Testis (tissue), 2 donors: ENCODE measurements at regions not wholly inside any gene's neighbourhood (a gene's known extent, or its start where the extent isn't known, plus 50 kb on each side); places are given as distances from the start of the nearest gene placed in this dataset.

Experiments
- DNase-seq: peaks from one replicate; pipeline ENCODE4 v3.0.0-alpha.2; 2019
- H3K27ac ChIP-seq, 2 donors: fragments of 200-600 bp; sonication (generic); one replicate each; pipeline ENCODE4 v1.5.1; 2019
- H3K27me3 ChIP-seq: fragments of 200-600 bp; sonication (generic); one replicate; pipeline ENCODE4 v1.5.1; 2019
- H3K36me3 ChIP-seq: fragments of 200-600 bp; sonication (generic); one replicate; pipeline ENCODE4 v1.5.1; 2017; ENCODE audit warnings: low read depth; ENCODE audit errors: missing control alignments
- H3K4me1 ChIP-seq: fragments of 200-600 bp; sonication (generic); one replicate; pipeline ENCODE4 v1.5.1; 2019
- H3K4me3 ChIP-seq, 2 donors: fragments of 200-600 bp; sonication (generic); one replicate each; pipeline ENCODE4 v1.5.1; 2017 to 2019
- H3K9me3 ChIP-seq: fragments of 200-600 bp; sonication (generic); one replicate; pipeline ENCODE4 v1.5.1; 2017
- CTCF ChIP-seq, 3 experiments: fragments of 450-650 bp in 2 of 3; fragments of 200-600 bp in 1 of 3; sonication (generic) in 1 of 3; IDR thresholded peaks; one replicate each; pipeline ENCODE4 v1.5.1; 2016 to 2019; ENCODE audit warnings: antibody characterized with exemption in 3 of 3, mild to moderate bottlenecking in 2 of 3, moderate library complexity in 1 of 3
- POLR2A ChIP-seq: fragments of 450-650 bp; IDR thresholded peaks from one replicate; pipeline ENCODE4 v1.6.1; 2017; ENCODE audit warnings: antibody characterized with exemption, mild to moderate bottlenecking, moderate library complexity
- WGBS, 2 donors: methylation state at CpG; one replicate each; pipeline ENCODE4 v1.1.5; 2018; 5-methylcytosine and 5-hydroxymethylcytosine counted together
- intact Hi-C: fragments of 100-400 bp; cut with DNase I; formaldehyde crosslinking; loops from one replicate; pipeline ENCODE4 v1.15.1; 2023; ENCODE audit warnings: low total_unique reads

GRCh38 chr13:50310734-50311133 is 295.5 kb downstream of the KCNRG start:
- no peaks in the 10 kb centered on the region for H3K27me3 ChIP-seq
- TF ChIP-seq POLR2A: no peak
- no peak for TF ChIP-seq CTCF (IDR thresholded peaks at IDR 0.05)
- WGBS, 2 donors: 85% methylated on average over 6 of the region's 6 CpGs
- no peak overlapping the region for H3K27ac ChIP-seq
- H3K4me1 ChIP-seq: no peaks in the 10 kb centered on the region
- no peak for DNase-seq
- no peaks in the 10 kb centered on the region for H3K9me3 ChIP-seq
- no peak overlapping the region for H3K4me3 ChIP-seq
- intact Hi-C loops: loop anchor here (10.0 kb wide), 1 partner anchor 324 kb away; no protein-coding TSS in a partner anchor
- H3K36me3 ChIP-seq: no peaks in the 10 kb centered on the region

GRCh38 chr13:50318887-50319286 is 303.6 kb downstream of the KCNRG start:
- TF ChIP-seq CTCF (IDR thresholded peaks at IDR 0.05) (no peak), POLR2A (no peak)
- intact Hi-C loops: loop anchor here (10.0 kb wide), 1 partner anchor 316 kb away; no protein-coding TSS in a partner anchor
- no peaks in the 10 kb centered on the region for H3K27me3 ChIP-seq
- no peaks in the 10 kb centered on the region for H3K4me1 ChIP-seq
- H3K27ac ChIP-seq: no peak overlapping the region
- WGBS, 2 donors: 94 to 96% methylated on average over 4 of the region's 4 CpGs
- DNase-seq: no peak
- H3K4me3 ChIP-seq: no peak overlapping the region
- no peaks in the 10 kb centered on the region for H3K9me3 ChIP-seq
- H3K36me3 ChIP-seq: no peaks in the 10 kb centered on the region

- Histone ChIP-seq H3K27ac (no peak overlapping the region), H3K9me3 (no peaks in the 10 kb centered on the region), H3K36me3 (no peaks in the 10 kb centered on the region), H3K4me1 (no peaks in the 10 kb centered on the region), H3K27me3 (no peaks in the 10 kb centered on the region), H3K4me3 (no peak overlapping the region)
- DNase-seq: no peak
- TF ChIP-seq CTCF (IDR thresholded peaks at IDR 0.05) (no peak), POLR2A (no peak)
- 55 to 68% methylated on average over 2 of the region's 2 CpGs for WGBS, 2 donors
- intact Hi-C loops: loop anchor here (10.0 kb wide), 1 partner anchor 315 kb away; no protein-coding TSS in a partner anchor
These were observed 304.5 kb downstream of the KCNRG start for GRCh38 chr13:50319635-50320255.

- Histone ChIP-seq H3K36me3 (no peaks in the 10 kb centered on the region), H3K9me3 (no peaks in the 10 kb centered on the region), H3K27ac (no peak overlapping the region), H3K4me1 (no peaks in the 10 kb centered on the region), H3K27me3 (no peaks in the 10 kb centered on the region), H3K4me3 (no peak overlapping the region)
- 0% methylated on average over 1 of the region's 1 CpG for WGBS, 2 donors
- intact Hi-C loops: no loop called here
- no peak for TF ChIP-seq CTCF (IDR thresholded peaks at IDR 0.05)
- TF ChIP-seq POLR2A: no peak
- DNase-seq: no peak
These were observed 305.1 kb downstream of the KCNRG start for GRCh38 chr13:50320271-50320862.

- intact Hi-C loops: no loop called here
- Histone ChIP-seq H3K27ac (no peak overlapping the region), H3K36me3 (no peaks in the 10 kb centered on the region), H3K4me1 (no peaks in the 10 kb centered on the region), H3K9me3 (no peaks in the 10 kb centered on the region), H3K27me3 (no peaks in the 10 kb centered on the region), H3K4me3 (no peak overlapping the region)
- DNase-seq: no peak
- TF ChIP-seq POLR2A (no peak), CTCF (IDR thresholded peaks at IDR 0.05) (no peak)
- 75 to 92% methylated on average over 3 of the region's 3 CpGs for WGBS, 2 donors
These were observed 306.8 kb downstream of the KCNRG start for GRCh38 chr13:50322006-50322405.
